ENCODE measurements at regions not wholly inside any gene's neighbourhood (a gene's known extent, or its start where the extent isn't known, plus 50 kb on each side); places are given as distances from the start of the nearest gene placed in this dataset.

DNA sequence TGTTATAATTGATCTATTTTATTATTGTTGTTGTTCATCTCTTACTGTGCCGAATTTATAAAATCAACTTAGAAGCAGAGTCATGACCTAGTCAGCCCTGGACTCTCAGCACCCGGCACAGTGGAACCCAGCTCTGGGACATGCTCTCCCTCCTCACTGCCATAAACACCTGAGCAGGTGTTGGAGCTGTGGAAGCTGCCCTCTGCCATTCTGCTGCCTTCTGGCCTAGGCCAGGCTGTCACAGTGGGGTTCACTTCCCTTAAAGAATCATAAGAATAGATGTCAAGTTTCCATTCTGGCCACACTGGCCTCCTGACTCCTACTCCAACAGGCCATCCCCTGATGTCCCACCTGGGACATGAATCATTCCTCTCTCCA, 192.2 kb downstream of the ZFP36L2 start:
- Histone ChIP-seq H3K27me3 (no peaks in the 10 kb centered on the region), H3K27ac (peak overlapping the region in 1 of 2 donors; percentile 4), H3K4me1 (peaks cover 0 to 11% of the 10 kb centered on the region in 2 donors), H3K9me3 (no peaks in the 10 kb centered on the region), H3K36me3 (no peaks in the 10 kb centered on the region), H3K4me3 (no peak overlapping the region)
- no peak for TF ChIP-seq POLR2A (IDR thresholded peaks at IDR 0.05)
- TF ChIP-seq, protein P1, sequence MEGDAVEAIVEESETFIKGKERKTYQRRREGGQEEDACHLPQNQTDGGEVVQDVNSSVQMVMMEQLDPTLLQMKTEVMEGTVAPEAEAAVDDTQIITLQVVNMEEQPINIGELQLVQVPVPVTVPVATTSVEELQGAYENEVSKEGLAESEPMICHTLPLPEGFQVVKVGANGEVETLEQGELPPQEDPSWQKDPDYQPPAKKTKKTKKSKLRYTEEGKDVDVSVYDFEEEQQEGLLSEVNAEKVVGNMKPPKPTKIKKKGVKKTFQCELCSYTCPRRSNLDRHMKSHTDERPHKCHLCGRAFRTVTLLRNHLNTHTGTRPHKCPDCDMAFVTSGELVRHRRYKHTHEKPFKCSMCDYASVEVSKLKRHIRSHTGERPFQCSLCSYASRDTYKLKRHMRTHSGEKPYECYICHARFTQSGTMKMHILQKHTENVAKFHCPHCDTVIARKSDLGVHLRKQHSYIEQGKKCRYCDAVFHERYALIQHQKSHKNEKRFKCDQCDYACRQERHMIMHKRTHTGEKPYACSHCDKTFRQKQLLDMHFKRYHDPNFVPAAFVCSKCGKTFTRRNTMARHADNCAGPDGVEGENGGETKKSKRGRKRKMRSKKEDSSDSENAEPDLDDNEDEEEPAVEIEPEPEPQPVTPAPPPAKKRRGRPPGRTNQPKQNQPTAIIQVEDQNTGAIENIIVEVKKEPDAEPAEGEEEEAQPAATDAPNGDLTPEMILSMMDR (IDR thresholded peaks at IDR 0.05) = no peak
- DNase-seq = peak; percentile 9 to 11
- intact Hi-C loops (cut with DNase I; ENCODE audit: low total_unique reads) = no loop called here

DNA sequence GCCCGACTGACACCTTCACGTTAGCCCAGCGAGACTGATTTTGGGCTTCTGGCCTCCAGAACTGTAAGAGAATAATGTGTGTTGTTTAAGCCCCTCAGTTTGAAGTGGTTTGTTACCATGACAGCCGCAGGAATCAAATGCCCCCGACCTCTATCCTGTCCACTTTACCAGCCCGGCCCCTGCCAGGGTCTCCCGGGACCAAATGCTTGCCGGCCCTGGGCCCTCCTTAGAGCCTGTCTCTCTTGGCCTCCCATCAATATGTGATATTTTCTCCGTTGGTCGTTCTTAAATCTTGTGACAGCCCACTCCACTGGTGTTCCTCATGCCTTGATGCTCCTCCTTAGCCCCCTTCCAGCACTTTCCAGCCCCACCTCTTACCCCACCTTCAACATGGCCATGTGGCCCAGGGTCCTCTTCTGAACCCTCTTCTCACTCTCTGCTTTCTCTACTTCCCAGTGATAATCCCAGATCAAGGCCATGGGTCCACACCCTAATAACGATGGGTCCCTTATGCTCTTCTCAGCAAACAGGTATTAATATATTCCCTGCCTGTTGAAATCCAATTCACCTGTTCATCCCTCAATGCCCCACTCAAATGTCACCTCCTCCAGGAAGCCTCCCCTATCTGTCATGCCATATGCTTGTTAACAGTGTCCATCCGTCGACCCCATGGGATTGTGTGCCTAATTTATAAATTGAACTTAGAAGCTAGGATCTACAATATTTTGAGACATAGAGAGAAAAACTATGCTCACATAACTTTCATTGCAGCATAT, 192.8 kb downstream of the ZFP36L2 start:
- Histone ChIP-seq H3K36me3 (no peaks in the 10 kb centered on the region), H3K9me3 (no peaks in the 10 kb centered on the region), H3K4me1 (peaks cover 0 to 11% of the 10 kb centered on the region in 2 donors), H3K4me3 (no peak overlapping the region), H3K27me3 (no peaks in the 10 kb centered on the region), H3K27ac (peak overlapping the region; percentile 88 to 90)
- DNase-seq = peak; percentile 15 to 18
- no peak for TF ChIP-seq POLR2A (IDR thresholded peaks at IDR 0.05)
- TF ChIP-seq, protein P1 (IDR thresholded peaks at IDR 0.05) = no peak
- intact Hi-C loops (cut with DNase I; ENCODE audit: low total_unique reads) = no loop called here

DNA sequence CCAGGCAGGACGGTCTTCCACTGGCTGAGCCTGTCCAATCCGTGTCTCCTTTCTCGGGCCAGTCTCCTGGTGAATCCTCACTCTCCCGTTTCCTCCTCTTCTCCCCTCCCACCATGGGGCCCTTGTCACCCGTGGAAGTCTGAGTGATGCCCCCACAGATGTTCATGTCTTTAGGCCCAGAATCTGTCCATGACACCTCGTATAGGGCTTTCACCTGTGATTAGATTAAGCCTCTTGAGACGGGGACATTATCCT, 193.5 kb downstream of the ZFP36L2 start:
- Histone ChIP-seq H3K4me1 (peaks cover 0 to 11% of the 10 kb centered on the region in 2 donors), H3K27me3 (no peaks in the 10 kb centered on the region), H3K36me3 (no peaks in the 10 kb centered on the region), H3K4me3 (no peak overlapping the region), H3K27ac (peak overlapping the region; percentile 88 to 90), H3K9me3 (no peaks in the 10 kb centered on the region)
- TF ChIP-seq, protein P1 (IDR thresholded peaks at IDR 0.05) = no peak
- no peak for TF ChIP-seq POLR2A (IDR thresholded peaks at IDR 0.05)
- intact Hi-C loops (cut with DNase I; ENCODE audit: low total_unique reads) = no loop called here
- DNase-seq = peak in 1 of 2 donors; percentile 19

DNA sequence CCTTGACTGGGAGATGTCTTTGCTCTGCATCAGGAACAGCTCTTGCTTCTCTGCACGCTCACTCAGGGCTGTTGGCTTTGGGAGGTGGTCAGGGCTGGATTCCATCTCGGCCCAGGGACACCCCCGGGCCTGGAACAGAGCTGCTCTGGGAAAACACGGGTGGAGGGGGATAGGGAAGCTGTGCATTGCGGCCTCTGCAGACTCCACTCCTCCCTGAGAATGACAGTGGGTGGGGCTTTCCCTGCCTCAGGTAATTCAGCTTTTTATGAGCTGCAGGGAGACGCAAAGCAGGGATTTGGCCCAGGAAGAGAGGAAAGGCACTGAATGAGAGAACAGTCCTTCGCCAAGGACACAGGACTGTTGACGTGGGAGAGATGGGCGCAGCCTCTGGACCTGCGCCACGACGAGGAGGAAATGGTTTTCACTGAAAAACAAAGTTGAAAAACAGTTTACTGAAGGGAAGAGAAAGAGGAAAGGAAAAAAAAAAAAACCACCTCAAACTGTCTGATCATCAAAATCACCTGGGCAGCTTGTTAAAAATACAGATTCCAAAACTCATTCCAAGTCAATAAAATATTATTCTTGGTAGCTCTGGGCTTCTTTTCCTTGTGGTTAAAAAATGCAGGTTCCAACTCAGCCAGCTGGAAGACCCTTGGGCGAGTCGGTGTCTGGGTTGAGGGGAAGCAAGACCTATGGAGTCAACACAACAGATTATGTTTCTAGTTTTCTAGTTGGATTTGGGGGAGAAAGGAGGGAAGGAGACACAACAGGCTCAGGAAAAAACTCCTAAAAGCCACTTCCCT, 194.0 kb downstream of the ZFP36L2 start:
- no peaks in the 10 kb centered on the region for H3K27me3 ChIP-seq
- H3K9me3 ChIP-seq = no peaks in the 10 kb centered on the region
- TF ChIP-seq POLR2A (IDR thresholded peaks at IDR 0.05) = peak in 1 of 2 donors; percentile 18
- TF ChIP-seq, protein P1 (IDR thresholded peaks at IDR 0.05) = no peak
- peaks cover 0 to 11% of the 10 kb centered on the region in 2 donors for H3K4me1 ChIP-seq
- DNase-seq = peak; percentile 84 to 87
- no peaks in the 10 kb centered on the region for H3K36me3 ChIP-seq
- peak overlapping the region; percentile 88 to 90 for H3K27ac ChIP-seq
- H3K4me3 ChIP-seq = no peak overlapping the region
- intact Hi-C loops (cut with DNase I; ENCODE audit: low total_unique reads) = no loop called here
